IMR-90 (cell line): ENCODE measurements at regions not wholly inside any gene's neighbourhood (a gene's known extent, or its start where the extent isn't known, plus 50 kb on each side); places are given as distances from the start of the nearest gene placed in this dataset.

Experiments
- ATAC-seq: fragments of 200-7000 bp; cut with Tn5 transposase; 2 replicates; pipeline ENCODE4 v1.9.1; 2020; ENCODE audit warnings: low read depth, mild to moderate bottlenecking, moderate library complexity
- BruUV-seq: library from RNA; stranded (reverse); fragments of 400-500 nt; replicated peaks from 2 replicates; lab custom pipeline; 2021; lab: Mats Ljungman, UMichigan
- CTCF ChIA-PET: fragments of 300-600 bp; formaldehyde crosslinking; extraction: SDS; loops from one replicate; lab custom pipeline; 2021; ENCODE audit warnings: antibody characterized with exemption; lab: Yijun Ruan, JAX
- POLR2A ChIA-PET: fragments of 300-600 bp; sonication (Branson Sonifier 250); formaldehyde crosslinking; loops from one replicate; lab custom pipeline; 2022; ENCODE audit warnings: antibody characterized with exemption; ENCODE audit not compliant: unreplicated experiment; lab: Charles Lee
- DNase-seq: peaks from one replicate; pipeline ENCODE4 v3.0.0; 2013
- H2AFZ ChIP-seq: replicated peaks from 2 replicates; pipeline ENCODE3; 2013; ENCODE audit warnings: low read length, mild to moderate bottlenecking; ENCODE audit not compliant: poor library complexity
- H2AK5ac ChIP-seq: 2 replicates; pipeline ENCODE4 v1.6.1; 2013; ENCODE audit warnings: low read depth, low read length, inconsistent platforms
- H2AK9ac ChIP-seq: replicated peaks from 2 replicates; pipeline ENCODE3; 2013; ENCODE audit warnings: mild to moderate bottlenecking, low read depth, low read length, moderate library complexity; ENCODE audit not compliant: poor library complexity
- H2BK120ac ChIP-seq: 2 replicates; pipeline ENCODE4 v1.6.1; 2013; ENCODE audit warnings: low read depth, low read length, inconsistent platforms
- H2BK15ac ChIP-seq: 3 replicates; pipeline ENCODE4 v1.6.1; 2013; ENCODE audit warnings: low read depth, low read length, inconsistent platforms
- H2BK20ac ChIP-seq: 2 replicates; pipeline ENCODE4 v1.6.1; 2013; ENCODE audit warnings: low read depth, mild to moderate bottlenecking, inconsistent platforms, low read length, moderate library complexity
- H2BK5ac ChIP-seq: 2 replicates; pipeline ENCODE4 v1.6.1; 2013; ENCODE audit warnings: mild to moderate bottlenecking, low read depth, low read length, inconsistent platforms; ENCODE audit not compliant: poor library complexity, severe bottlenecking
- H3K14ac ChIP-seq: replicated peaks from 2 replicates; pipeline ENCODE4 v1.6.1; 2013; ENCODE audit warnings: low read depth, low read length, inconsistent platforms
- H3K18ac ChIP-seq: 2 replicates; pipeline ENCODE4 v1.6.1; 2013; ENCODE audit warnings: low read depth, low read length, control low read depth
- H3K23ac ChIP-seq: 2 replicates; pipeline ENCODE4 v1.6.1; 2013; ENCODE audit warnings: low read depth, low read length, inconsistent platforms
- H3K27ac ChIP-seq: 2 replicates; pipeline ENCODE4 v1.5.1; 2013; ENCODE audit warnings: mild to moderate bottlenecking, control low read depth, low read length; ENCODE audit not compliant: insufficient read depth
- H3K27me3 ChIP-seq: 2 replicates; pipeline ENCODE4 v1.6.1; 2013; ENCODE audit warnings: low read length; ENCODE audit not compliant: control insufficient read depth, insufficient read depth
- H3K36me3 ChIP-seq: 2 replicates; pipeline ENCODE4 v1.6.1; 2013; ENCODE audit warnings: low read length, mixed read lengths; ENCODE audit not compliant: control insufficient read depth, insufficient read depth
- H3K4ac ChIP-seq: 2 replicates; pipeline ENCODE4 v1.6.1; 2013; ENCODE audit warnings: low read depth, low read length, inconsistent platforms
- H3K4me1 ChIP-seq: 2 replicates; pipeline ENCODE4 v1.6.1; 2013; ENCODE audit warnings: low read length, mixed read lengths; ENCODE audit not compliant: control insufficient read depth, insufficient read depth
- H3K4me2 ChIP-seq: 2 replicates; pipeline ENCODE4 v1.6.1; 2013; ENCODE audit warnings: low read depth, mild to moderate bottlenecking, control low read depth, low read length, moderate library complexity
- H3K4me3 ChIP-seq: 2 replicates; pipeline ENCODE4 v1.5.1; 2013; ENCODE audit warnings: low read depth, mild to moderate bottlenecking, control low read depth, low read length, moderate library complexity; ENCODE audit not compliant: insufficient read depth
- H3K56ac ChIP-seq: 2 replicates; pipeline ENCODE4 v1.6.1; 2013; ENCODE audit warnings: low read length, inconsistent platforms; ENCODE audit not compliant: insufficient read depth; ENCODE audit errors: extremely low read depth
- H3K79me1 ChIP-seq, 2 experiments: 2 replicates each; pipeline ENCODE4 v1.6.1; 2013; ENCODE audit warnings: low read length in 2 of 2, inconsistent platforms in 1 of 2, low read depth in 1 of 2
- H3K9ac ChIP-seq: 2 replicates; pipeline ENCODE4 v1.6.1; 2013; ENCODE audit warnings: low read depth, low read length, control low read depth
- H3K9me1 ChIP-seq: 2 replicates; pipeline ENCODE4 v1.6.1; 2013; ENCODE audit warnings: low read length, inconsistent platforms; ENCODE audit not compliant: insufficient read depth
- H3K9me3 ChIP-seq: 2 replicates; pipeline ENCODE4 v1.6.1; 2013; ENCODE audit warnings: low read length; ENCODE audit not compliant: control insufficient read depth, insufficient read depth
- H4K20me1 ChIP-seq: 2 replicates; pipeline ENCODE4 v1.6.1; 2013; ENCODE audit warnings: low read length, inconsistent platforms; ENCODE audit not compliant: insufficient read depth
- H4K5ac ChIP-seq: 2 replicates; pipeline ENCODE4 v1.6.1; 2013; ENCODE audit warnings: mild to moderate bottlenecking, low read depth, low read length, control low read depth
- H4K8ac ChIP-seq, 2 experiments: 2 replicates each; pipeline ENCODE4 v1.6.1; 2013; ENCODE audit warnings: low read depth in 2 of 2, low read length in 2 of 2, control low read depth in 1 of 2, inconsistent platforms in 1 of 2
- H4K91ac ChIP-seq: 2 replicates; pipeline ENCODE4 v1.6.1; 2013; ENCODE audit warnings: low read depth, low read length, inconsistent platforms; ENCODE audit not compliant: insufficient read depth
- CEBPB ChIP-seq: IDR thresholded peaks from 2 replicates; pipeline ENCODE4 v1.6.1; 2012; ENCODE audit warnings: low read depth, low read length, improper control_type of control experiment
- CHD1 ChIP-seq: IDR thresholded peaks from 2 replicates; pipeline ENCODE4 v1.6.1; 2012; ENCODE audit warnings: low read depth, low read length, improper control_type of control experiment
- CTCF ChIP-seq: conservative IDR thresholded peaks from 2 replicates; pipeline ENCODE4 v1.5.1; 2012; ENCODE audit warnings: mild to moderate bottlenecking, low read depth, low read length, improper control_type of control experiment
- MAFK ChIP-seq: IDR thresholded peaks from 2 replicates; pipeline ENCODE4 v1.6.1; 2012; ENCODE audit warnings: low read depth, low read length, improper control_type of control experiment
- POLR2A ChIP-seq: IDR thresholded peaks from 2 replicates; pipeline ENCODE4 v1.6.1; 2012; ENCODE audit warnings: mild to moderate bottlenecking, low read depth, low read length
- RAD21 ChIP-seq: IDR thresholded peaks from 2 replicates; pipeline ENCODE4 v1.6.1; 2012; ENCODE audit warnings: low read length, improper control_type of control experiment
- RCOR1 ChIP-seq: IDR thresholded peaks from 2 replicates; pipeline ENCODE4 v1.6.1; 2012; ENCODE audit warnings: mild to moderate bottlenecking, low read length, improper control_type of control experiment; ENCODE audit not compliant: insufficient replicate concordance
- RFX5 ChIP-seq: IDR thresholded peaks from 2 replicates; pipeline ENCODE4 v1.8.0; 2012; ENCODE audit warnings: low read depth, mild to moderate bottlenecking, low read length, moderate library complexity
- WGBS, 2 experiments: methylation state at CpG; one replicate each; pipeline versions ENCODE4 v1.1.5 to v1.1.7; 2013; ENCODE audit warnings: missing lambda C conversion rate in 2 of 2; ENCODE audit not compliant: insufficient read length in 1 of 2; ENCODE audit errors: extremely low coverage in 2 of 2; 5-methylcytosine and 5-hydroxymethylcytosine counted together
- dilution Hi-C: fragments of 300-500 bp; cut with HindIII; formaldehyde crosslinking; loops from one replicate; pipeline ENCODE4 v1.14.3; 2018; ENCODE audit warnings: low sequenced_read_pairs; ENCODE audit not compliant: unreplicated experiment
- in situ Hi-C: fragments of 300-500 bp; cut with MboI; formaldehyde crosslinking; loops from 3 replicates; pipeline ENCODE4 v1.14.3; 2019; ENCODE audit warnings: low sequenced_read_pairs, inconsistent platforms, mixed read lengths
- intact Hi-C: fragments of 100-400 bp; cut with micrococcal nuclease; formaldehyde crosslinking; loops from 2 replicates; pipeline ENCODE4 v1.10.0; 2022
- TF ChIP-seq, protein P1 (sequence below): fragments of 150-350 bp; IDR thresholded peaks from 2 replicates; pipeline ENCODE4 v1.6.1; 2017; ENCODE audit warnings: mild to moderate bottlenecking, antibody characterized with exemption, low read length, low read depth

DNA sequence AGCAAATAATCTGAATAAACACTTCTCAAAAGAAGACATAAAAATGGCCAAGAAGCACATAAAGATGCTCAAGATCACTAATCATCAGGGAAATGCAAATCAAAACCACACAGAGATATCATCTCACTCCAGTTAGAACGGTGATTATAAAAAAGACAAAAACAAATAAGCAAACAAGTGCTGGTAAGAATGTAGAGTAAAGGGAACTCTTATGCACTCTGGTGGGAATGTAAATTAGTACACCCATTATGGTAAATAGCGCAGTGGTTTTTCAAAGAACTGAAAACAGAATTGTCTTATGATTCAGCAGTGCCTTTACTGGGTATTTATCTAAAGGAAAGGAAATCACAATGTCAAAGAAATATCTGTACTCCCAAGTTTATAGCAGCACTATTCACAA, 343.2 kb downstream of the HAPSTR1 start:
- in situ Hi-C loops (no loop called here), intact Hi-C loops (no loop called here), dilution Hi-C loops (no loop called here)
- TF ChIP-seq RCOR1 (no peak), RAD21 (no peak), MAFK (no peak), CTCF (no peak), CHD1 (no peak), RFX5 (no peak), CEBPB (no peak), POLR2A (no peak)
- TF ChIP-seq, protein P1, sequence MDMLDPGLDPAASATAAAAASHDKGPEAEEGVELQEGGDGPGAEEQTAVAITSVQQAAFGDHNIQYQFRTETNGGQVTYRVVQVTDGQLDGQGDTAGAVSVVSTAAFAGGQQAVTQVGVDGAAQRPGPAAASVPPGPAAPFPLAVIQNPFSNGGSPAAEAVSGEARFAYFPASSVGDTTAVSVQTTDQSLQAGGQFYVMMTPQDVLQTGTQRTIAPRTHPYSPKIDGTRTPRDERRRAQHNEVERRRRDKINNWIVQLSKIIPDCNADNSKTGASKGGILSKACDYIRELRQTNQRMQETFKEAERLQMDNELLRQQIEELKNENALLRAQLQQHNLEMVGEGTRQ = no peak
- Histone ChIP-seq H3K14ac (no peak overlapping the region), H3K9me1 (no peaks in the 10 kb centered on the region), H3K9me3 (peaks cover 1% of the 10 kb centered on the region), H2AK5ac (no peak overlapping the region), H3K4me1 (no peaks in the 10 kb centered on the region), H2BK15ac (no peak overlapping the region), H2BK20ac (no peak overlapping the region), H3K4ac (no peak overlapping the region), H3K23ac (no peak overlapping the region), H2BK5ac (no peak overlapping the region), H3K4me3 (no peak overlapping the region), H3K27ac (no peak overlapping the region), H4K8ac (no peak overlapping the region), H3K4me2 (no peak overlapping the region), H2AK9ac (no peak overlapping the region), H4K20me1 (no peaks in the 10 kb centered on the region), H3K56ac (no peak overlapping the region), H3K27me3 (no peaks in the 10 kb centered on the region), H4K5ac (no peak overlapping the region), H4K91ac (no peak overlapping the region), H2BK120ac (no peak overlapping the region), H3K79me1 (no peaks in the 10 kb centered on the region), H3K36me3 (no peaks in the 10 kb centered on the region), H3K18ac (no peak overlapping the region), H2AFZ (no peak overlapping the region), H3K9ac (no peak overlapping the region)
- ChIA-PET CTCF (no interaction called here), POLR2A (no interaction called here)
- DNase-seq = no peak
- BruUV-seq = no TSS peak
- no peak for ATAC-seq
- no CpG with 5 or more reads among the region's 2 CpGs for WGBS, 2 experiments
